Fibroblast of lung (primary cell): ENCODE measurements at regions not wholly inside any gene's neighbourhood (a gene's known extent, or its start where the extent isn't known, plus 50 kb on each side); places are given as distances from the start of the nearest gene placed in this dataset.

Experiments used
- CTCF ChIP-seq, 2 donors: IDR thresholded peaks in 1 of 2; conservative IDR thresholded peaks in 1 of 2; 1 replicate in 1 of 2; 2 replicates in 1 of 2; pipeline ENCODE4 v1.5.1; 2011 to 2012; ENCODE audit warnings: low read length in 2 of 2, control low read depth in 1 of 2, inconsistent platforms in 1 of 2, low read depth in 1 of 2, mild to moderate bottlenecking in 1 of 2
- EZH2 ChIP-seq: IDR thresholded peaks from 2 replicates; pipeline ENCODE4 v1.5.1; 2012; ENCODE audit warnings: low read length, control low read depth, mild to moderate bottlenecking; ENCODE audit errors: missing control alignments

- TF ChIP-seq CTCF (conservative IDR thresholded peaks at IDR 0.05 in 1 of 2, IDR thresholded peaks at IDR 0.05 in 1 of 2; ENCODE audit: low read depth in 1 of 2, low read length in 2 of 2) (no peak), EZH2 (no peak)
Observed at GRCh38 chr5:96252596-96252995, 180.5 kb downstream of the PCSK1 start.
